PC-9 (cell line): ENCODE measurements at regions not wholly inside any gene's neighbourhood (a gene's known extent, or its start where the extent isn't known, plus 50 kb on each side); places are given as distances from the start of the nearest gene placed in this dataset.

ENCODE experiments used
- CTCF ChIP-seq: fragments of 200-600 bp; sonication (generic); conservative IDR thresholded peaks from 2 replicates; pipeline ENCODE4 v1.6.1; 2017; ENCODE audit warnings: mixed run types, antibody characterized with exemption, mild to moderate bottlenecking, moderate library complexity
- EZH2 ChIP-seq: fragments of 200-600 bp; sonication (generic); IDR thresholded peaks from 2 replicates; pipeline ENCODE4 v1.8.0; 2017; ENCODE audit warnings: antibody characterized with exemption, low read depth

DNA sequence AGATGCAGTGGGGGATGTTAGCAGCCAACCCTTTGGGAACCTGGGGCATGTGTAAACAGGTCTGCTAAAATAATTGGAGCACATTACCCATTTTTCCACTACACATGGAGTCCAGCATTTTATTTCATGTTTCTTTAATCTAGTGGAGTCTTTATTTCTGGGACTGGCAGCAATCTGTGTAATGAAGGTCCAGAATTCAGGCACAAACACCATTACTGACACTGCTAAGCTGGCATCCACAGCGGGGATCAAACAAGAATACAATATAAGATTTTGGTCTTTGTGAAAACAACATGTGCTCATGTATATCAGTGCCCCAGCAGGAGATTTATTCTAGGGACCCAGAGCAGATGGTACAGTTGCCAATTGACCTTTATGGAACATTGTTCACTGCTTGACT lies 1587.0 kb upstream of the PRR20A start:
- TF ChIP-seq CTCF (no peak), EZH2 (no peak)
